DOHH2 (cell line): ENCODE measurements at regions not wholly inside any gene's neighbourhood (a gene's known extent, or its start where the extent isn't known, plus 50 kb on each side); places are given as distances from the start of the nearest gene placed in this dataset.
"Not testable (repeated sequence)": the region's sequence is repeated elsewhere in the genome, so short reads cannot be mapped to it uniquely, and the experiment has no call there.

ENCODE experiments used
- H3F3A ChIP-seq: fragments of 200-600 bp; sonication (generic), shearing (Covaris generic); 2 replicates; pipeline ENCODE4 v1.6.0; 2016; ENCODE audit warnings: antibody characterized with exemption, mild to moderate bottlenecking; ENCODE audit not compliant: control insufficient read depth, insufficient read depth
- H3K27ac ChIP-seq: fragments of 200-600 bp; sonication (generic); 2 replicates; pipeline ENCODE4 v1.5.1; 2014; ENCODE audit warnings: low read depth, mild to moderate bottlenecking, low read length, moderate library complexity
- H3K27me3 ChIP-seq: fragments of 200-600 bp; sonication (generic); 2 replicates; pipeline ENCODE4 v1.6.1; 2014; ENCODE audit warnings: mild to moderate bottlenecking, low read length, mixed read lengths; ENCODE audit not compliant: control insufficient read depth
- H3K36me3 ChIP-seq: fragments of 200-600 bp; sonication (generic); 2 replicates; pipeline ENCODE4 v1.6.1; 2014; ENCODE audit warnings: mild to moderate bottlenecking, low read length, moderate library complexity, mixed read lengths; ENCODE audit not compliant: control insufficient read depth
- H3K4me1 ChIP-seq: fragments of 200-600 bp; sonication (generic); 2 replicates; pipeline ENCODE4 v1.6.1; 2014; ENCODE audit warnings: mild to moderate bottlenecking, low read length, mixed read lengths; ENCODE audit not compliant: control insufficient read depth
- H3K4me2 ChIP-seq: fragments of 200-600 bp; sonication (generic); 2 replicates; pipeline ENCODE4 v1.6.0; 2014; ENCODE audit warnings: mild to moderate bottlenecking, low read length, moderate library complexity
- H3K4me3 ChIP-seq: fragments of 200-600 bp; sonication (generic); 2 replicates; pipeline ENCODE4 v1.5.1; 2014; ENCODE audit warnings: mild to moderate bottlenecking, low read length, mixed read lengths
- H3K79me2 ChIP-seq: fragments of 200-600 bp; sonication (generic); 2 replicates; pipeline ENCODE4 v1.6.1; 2014; ENCODE audit warnings: mild to moderate bottlenecking, low read length, mixed read lengths; ENCODE audit not compliant: control insufficient read depth
- H3K9me2 ChIP-seq: fragments of 200-600 bp; sonication (generic); replicated peaks from 2 replicates; pipeline ENCODE4 v1.6.1; 2014; ENCODE audit warnings: mild to moderate bottlenecking, low read length, mixed read lengths; ENCODE audit not compliant: control insufficient read depth
- H3K9me3 ChIP-seq: fragments of 200-600 bp; sonication (generic); 2 replicates; pipeline ENCODE4 v1.6.1; 2014; ENCODE audit warnings: antibody characterized with exemption, low read length, mixed read lengths; ENCODE audit not compliant: control insufficient read depth, insufficient read depth
- H4K20me1 ChIP-seq: fragments of 200-600 bp; sonication (generic); 2 replicates; pipeline ENCODE4 v1.6.0; 2014; ENCODE audit warnings: low read depth, mild to moderate bottlenecking, antibody characterized with exemption, low read length, moderate library complexity; ENCODE audit not compliant: control insufficient read depth, insufficient read depth
- CTCF ChIP-seq: fragments of 200-600 bp; sonication (generic); IDR thresholded peaks from one replicate; pipeline ENCODE4 v1.5.1; 2014; ENCODE audit warnings: antibody characterized with exemption, mild to moderate bottlenecking, low read depth, low read length; ENCODE audit not compliant: poor library complexity, severe bottlenecking
- EZH2phosphoT487 ChIP-seq: fragments of 200-600 bp; sonication (generic); IDR thresholded peaks from 2 replicates; pipeline ENCODE4 v1.6.1; 2017; ENCODE audit warnings: borderline replicate concordance, mild to moderate bottlenecking, antibody characterized with exemption, low read length, moderate library complexity, mixed read lengths

DNA sequence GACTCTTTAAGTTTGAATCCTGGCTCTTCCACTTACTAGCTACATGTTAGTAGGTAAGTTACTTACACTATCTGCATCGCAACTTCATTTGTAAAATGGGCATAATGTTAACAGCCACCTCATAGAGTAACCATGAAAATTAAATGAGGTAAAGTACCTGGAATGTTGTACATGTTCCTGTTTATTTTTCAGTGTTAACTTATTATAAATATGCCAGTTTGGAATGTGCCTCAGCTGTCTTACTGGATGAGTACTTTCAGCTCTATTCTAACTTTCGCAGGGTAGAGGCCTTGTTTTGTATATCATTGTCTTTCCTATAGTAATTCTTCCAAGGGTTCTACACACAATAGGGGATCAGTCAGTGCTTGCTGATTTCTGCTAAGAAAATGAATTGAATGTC is 167.4 kb downstream of the DUSP10 start:
- no peaks in the 10 kb centered on the region for H3K9me2 ChIP-seq

GRCh38 chr1:221575605-221576004 is 166.3 kb downstream of the DUSP10 start:
- no peak for TF ChIP-seq CTCF
- TF ChIP-seq EZH2phosphoT487 = no peak
- no peaks in the 10 kb centered on the region for H3K9me2 ChIP-seq

More for the DNA sequence above, 167.4 kb downstream of the DUSP10 start:
- Histone ChIP-seq H3K36me3 (no peaks in the 10 kb centered on the region), H3K27me3 (no peaks in the 10 kb centered on the region), H3K4me3 (no peak overlapping the region), H3K4me1 (no peaks in the 10 kb centered on the region), H3K27ac (no peak overlapping the region), H3K4me2 (no peak overlapping the region), H3K9me3 (no peaks in the 10 kb centered on the region), H3K79me2 (no peaks in the 10 kb centered on the region), H4K20me1 (no peaks in the 10 kb centered on the region), H3F3A (no peaks in the 10 kb centered on the region)
- TF ChIP-seq EZH2phosphoT487 (no peak), CTCF (no peak)

GRCh38 chr1:221576268-221576667 is 165.6 kb downstream of the DUSP10 start:
- Histone ChIP-seq H3K4me3 (no peak overlapping the region), H3K9me2 (no peaks in the 10 kb centered on the region), H4K20me1 (no peaks in the 10 kb centered on the region), H3K27ac (no peak overlapping the region), H3K4me1 (no peaks in the 10 kb centered on the region), H3K9me3 (no peaks in the 10 kb centered on the region), H3K79me2 (no peaks in the 10 kb centered on the region), H3K36me3 (no peaks in the 10 kb centered on the region), H3K4me2 (no peak overlapping the region), H3F3A (no peaks in the 10 kb centered on the region), H3K27me3 (no peaks in the 10 kb centered on the region)
- TF ChIP-seq CTCF = no peak
- no peak for TF ChIP-seq EZH2phosphoT487

More at GRCh38 chr1:221575605-221576004, 166.3 kb downstream of the DUSP10 start:
- H3K4me2 ChIP-seq = no peak overlapping the region
- no peak overlapping the region for H3K4me3 ChIP-seq
- H3K27ac ChIP-seq = no peak overlapping the region
- no peaks in the 10 kb centered on the region for H3F3A ChIP-seq
- no peaks in the 10 kb centered on the region for H3K27me3 ChIP-seq
- no peaks in the 10 kb centered on the region for H3K36me3 ChIP-seq
- H3K4me1 ChIP-seq = no peaks in the 10 kb centered on the region
- no peaks in the 10 kb centered on the region for H4K20me1 ChIP-seq
- H3K79me2 ChIP-seq = no peaks in the 10 kb centered on the region
- no peaks in the 10 kb centered on the region for H3K9me3 ChIP-seq

- no peaks in the 10 kb centered on the region for H3K27me3 ChIP-seq
- H3K36me3 ChIP-seq = no peaks in the 10 kb centered on the region
- H3K9me3 ChIP-seq = no peaks in the 10 kb centered on the region
- no peaks in the 10 kb centered on the region for H3F3A ChIP-seq
- no peaks in the 10 kb centered on the region for H3K4me1 ChIP-seq
- no peak overlapping the region for H3K4me2 ChIP-seq
- no peak overlapping the region for H3K4me3 ChIP-seq
- no peak overlapping the region for H3K27ac ChIP-seq
- no peaks in the 10 kb centered on the region for H3K9me2 ChIP-seq
- no peaks in the 10 kb centered on the region for H3K79me2 ChIP-seq
- H4K20me1 ChIP-seq = no peaks in the 10 kb centered on the region
- TF ChIP-seq EZH2phosphoT487 = no peak
- TF ChIP-seq CTCF = no peak
Observed at GRCh38 chr1:221583465-221583864, 158.4 kb downstream of the DUSP10 start.

GRCh38 chr1:221587013-221587412 is 154.9 kb downstream of the DUSP10 start:
- H3K9me3 ChIP-seq, H3K79me2 ChIP-seq, H3K4me1 ChIP-seq, H3K27ac ChIP-seq, H3K4me2 ChIP-seq, H3K4me3 ChIP-seq, H3F3A ChIP-seq, H3K27me3 ChIP-seq, H4K20me1 ChIP-seq, H3K36me3 ChIP-seq, H3K9me2 ChIP-seq: not testable (repeated sequence)
